ENCODE measurements at regions not wholly inside any gene's neighbourhood (a gene's known extent, or its start where the extent isn't known, plus 50 kb on each side); places are given as distances from the start of the nearest gene placed in this dataset.

GRCh38 chr1:181260994-181261393 lies 172.5 kb downstream of the IER5 start:
- Histone ChIP-seq H3K4me3 (no peak overlapping the region), H3K9me3 (no peaks in the 10 kb centered on the region), H3K36me3 (no peaks in the 10 kb centered on the region), H3K27me3 (peaks cover 6% of the 10 kb centered on the region; the same call in 1 of the 2 replicates)
- DNase-seq: no peak

DNA sequence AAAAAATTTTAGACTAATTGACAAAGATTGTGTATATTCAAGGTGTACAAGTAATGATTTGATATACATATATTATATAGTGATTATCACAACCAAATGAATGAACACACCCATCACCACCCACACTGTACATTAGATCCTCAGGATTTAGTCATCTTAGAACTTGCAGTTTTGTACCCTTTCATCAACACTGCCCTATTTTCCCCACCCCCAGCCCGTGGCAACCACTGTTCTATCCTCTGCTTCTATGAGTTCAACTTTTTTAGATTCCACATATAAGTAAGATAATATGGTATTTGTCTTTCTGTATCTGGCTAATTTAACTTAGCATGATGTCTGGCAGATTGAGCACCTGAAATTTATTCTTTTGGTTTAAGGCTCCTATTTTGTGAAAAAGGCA lies 173.6 kb downstream of the IER5 start:
- no peak for DNase-seq
- H3K4me3 ChIP-seq: no peak overlapping the region
- peaks cover 6% of the 10 kb centered on the region; the same call in 1 of the 2 replicates for H3K27me3 ChIP-seq
- H3K36me3 ChIP-seq: no peaks in the 10 kb centered on the region
- H3K9me3 ChIP-seq: no peaks in the 10 kb centered on the region

DNA sequence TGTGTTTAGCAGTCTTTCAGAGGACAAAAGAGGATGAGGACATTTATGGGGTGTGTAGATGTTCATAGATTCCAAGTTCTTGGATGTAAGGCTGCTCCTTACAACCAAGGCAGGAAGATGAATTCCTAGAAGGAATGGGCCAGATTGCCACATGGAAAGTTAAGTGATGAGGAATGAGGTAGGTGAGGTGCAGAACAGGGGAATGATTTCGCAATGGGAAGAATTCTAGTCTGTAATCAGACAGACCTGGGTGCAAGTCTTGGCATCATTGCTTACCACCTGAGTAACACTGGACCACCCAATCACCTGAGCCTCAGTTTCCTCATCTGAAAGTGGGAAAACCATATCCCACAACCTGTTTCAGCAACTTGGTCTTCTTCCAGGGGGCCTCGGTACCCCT lies 174.9 kb downstream of the IER5 start:
- H3K9me3 ChIP-seq: no peaks in the 10 kb centered on the region
- no peaks in the 10 kb centered on the region for H3K36me3 ChIP-seq
- no peak overlapping the region for H3K4me3 ChIP-seq
- peaks cover 6% of the 10 kb centered on the region; the same call in 1 of the 2 replicates for H3K27me3 ChIP-seq
- no peak for DNase-seq

DNA sequence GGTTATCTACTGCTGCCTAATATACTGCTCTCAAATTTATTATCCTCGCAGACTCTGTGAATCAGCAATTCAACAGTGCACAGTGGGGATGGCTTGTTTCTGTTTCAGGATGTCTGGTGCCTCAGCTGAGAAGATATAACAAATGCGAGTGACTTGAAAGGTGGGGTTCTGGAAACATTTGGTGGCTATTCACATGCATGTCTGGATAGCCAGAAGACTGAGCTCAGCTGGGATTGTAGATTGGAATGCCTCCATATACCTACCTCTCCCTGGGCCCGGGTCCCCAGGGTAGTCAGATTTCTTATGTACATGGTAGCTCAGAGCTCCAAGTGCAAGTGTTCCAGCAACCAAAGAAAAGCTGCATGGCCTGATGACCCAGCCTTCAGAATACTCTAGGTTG lies 176.3 kb downstream of the IER5 start:
- no peak for DNase-seq
- Histone ChIP-seq H3K9me3 (no peaks in the 10 kb centered on the region; the same call in 1 of the 2 replicates), H3K27me3 (peaks cover 2% of the 10 kb centered on the region; the same call in 1 of the 2 replicates), H3K4me3 (no peak overlapping the region), H3K36me3 (no peaks in the 10 kb centered on the region)

- Histone ChIP-seq H3K27me3 (no peaks in the 10 kb centered on the region; the same call in 1 of the 2 replicates), H3K4me3 (no peak overlapping the region), H3K9me3 (peaks cover 29% of the 10 kb centered on the region), H3K36me3 (no peaks in the 10 kb centered on the region)
- DNase-seq: no peak
Measured at GRCh38 chr1:181284978-181285377, 196.5 kb downstream of the IER5 start.

DNA sequence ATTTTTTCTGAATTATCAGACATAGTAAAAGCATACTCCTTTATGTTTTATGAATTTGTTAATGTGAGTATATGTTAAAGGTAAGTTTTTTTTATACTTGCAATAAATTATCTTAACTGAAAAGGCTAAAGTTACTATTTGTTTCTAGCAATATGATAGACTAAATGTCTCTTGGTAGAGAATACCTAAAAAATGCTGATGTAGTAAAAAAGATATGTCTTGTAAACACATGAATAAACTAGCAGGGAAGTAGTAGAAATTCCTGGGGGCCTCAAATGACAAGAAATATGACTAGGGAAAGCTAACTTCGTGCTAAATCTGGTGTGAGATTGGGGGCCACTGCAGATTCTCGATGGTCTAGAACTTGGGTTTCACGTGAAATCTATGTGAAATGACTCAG lies 188.1 kb upstream of the CACNA1E start:
- Histone ChIP-seq H3K27me3 (peaks cover 5% of the 10 kb centered on the region), H3K4me3 (no peak overlapping the region), H3K36me3 (no peaks in the 10 kb centered on the region), H3K9me3 (no peaks in the 10 kb centered on the region)
- DNase-seq: no peak

DNA sequence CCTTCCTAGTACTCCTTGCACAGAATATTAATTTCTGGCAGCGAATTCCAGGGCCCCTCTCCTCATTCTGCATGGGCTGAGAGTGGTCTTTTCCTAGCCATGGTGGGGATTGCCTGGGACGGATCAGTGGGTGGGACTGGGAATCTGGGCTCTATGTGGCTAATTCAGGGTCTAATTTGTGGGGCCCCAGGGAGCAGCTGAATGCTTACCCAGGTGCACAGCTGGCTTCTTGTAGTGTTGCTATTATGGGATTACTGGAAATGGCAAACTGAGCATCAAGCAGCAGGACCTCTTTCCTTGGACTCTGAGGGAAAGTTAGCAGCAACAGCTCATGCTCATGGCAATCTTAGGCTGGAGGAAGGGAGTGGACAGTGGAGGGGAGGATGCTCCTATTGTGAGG lies 187.1 kb upstream of the CACNA1E start:
- no peaks in the 10 kb centered on the region for H3K9me3 ChIP-seq
- no peak for DNase-seq
- no peak overlapping the region for H3K4me3 ChIP-seq
- peaks cover 5% of the 10 kb centered on the region for H3K27me3 ChIP-seq
- no peaks in the 10 kb centered on the region for H3K36me3 ChIP-seq

DNA sequence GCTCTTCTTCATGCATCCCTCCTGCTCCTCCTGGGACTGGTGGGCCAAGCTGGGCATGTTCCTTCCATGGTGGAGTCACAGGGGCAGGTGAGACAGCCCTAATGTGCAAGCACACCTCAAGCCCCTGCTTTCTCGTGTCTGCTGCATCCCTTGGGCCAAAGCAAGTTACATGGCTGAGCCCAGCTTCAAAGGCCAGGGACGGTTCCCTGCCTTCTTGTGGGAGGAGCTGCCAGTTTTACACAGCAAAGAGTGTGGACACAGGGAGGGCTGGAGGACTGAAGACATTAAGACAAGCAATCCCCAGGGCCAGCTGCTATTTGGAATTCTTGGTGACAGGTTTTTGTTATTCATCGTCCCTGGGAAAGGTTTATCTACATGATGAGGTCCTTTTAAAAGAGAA lies 175.2 kb upstream of the CACNA1E start:
- no peak for DNase-seq
- Histone ChIP-seq H3K9me3 (no peaks in the 10 kb centered on the region; the same call in 1 of the 2 replicates), H3K4me3 (no peak overlapping the region), H3K27me3 (peaks cover 2% of the 10 kb centered on the region; the same call in 1 of the 2 replicates), H3K36me3 (no peaks in the 10 kb centered on the region)

- Histone ChIP-seq H3K36me3 (no peaks in the 10 kb centered on the region), H3K27me3 (peaks cover 16% of the 10 kb centered on the region), H3K9me3 (no peaks in the 10 kb centered on the region), H3K4me3 (no peak overlapping the region)
- no peak for DNase-seq
Measured at GRCh38 chr1:181310560-181310959, 172.8 kb upstream of the CACNA1E start.

- H3K9me3 ChIP-seq: no peaks in the 10 kb centered on the region
- H3K27me3 ChIP-seq: peaks cover 35% of the 10 kb centered on the region
- H3K36me3 ChIP-seq: no peaks in the 10 kb centered on the region
- H3K4me3 ChIP-seq: no peak overlapping the region
- no peak for DNase-seq
Measured at GRCh38 chr1:181312946-181313345, 170.4 kb upstream of the CACNA1E start.

DNA sequence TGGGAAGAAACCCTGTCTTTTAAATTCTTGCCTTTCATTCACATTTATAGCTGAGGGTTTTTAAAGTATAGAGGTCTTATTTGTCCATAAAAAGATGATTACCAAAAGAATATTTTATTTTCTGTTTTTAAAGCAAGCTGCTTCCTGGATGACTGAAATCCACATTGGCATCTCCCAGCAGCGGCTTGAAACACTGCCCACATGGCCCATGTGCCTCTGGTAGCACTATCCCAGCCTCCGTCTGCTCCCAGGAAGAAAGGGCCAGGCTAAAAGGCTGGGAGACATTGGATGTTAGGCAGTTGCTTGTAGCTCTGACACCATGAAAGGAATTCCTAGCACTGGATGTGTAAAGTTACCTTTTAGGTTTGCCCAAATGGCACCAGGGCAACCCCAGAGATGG lies 169.9 kb upstream of the CACNA1E start:
- H3K9me3 ChIP-seq: no peaks in the 10 kb centered on the region
- H3K36me3 ChIP-seq: no peaks in the 10 kb centered on the region
- no peak overlapping the region for H3K4me3 ChIP-seq
- no peak for DNase-seq
- peaks cover 40% of the 10 kb centered on the region for H3K27me3 ChIP-seq

- peaks cover 45% of the 10 kb centered on the region for H3K27me3 ChIP-seq
- peak; percentile 10 for DNase-seq
- H3K4me3 ChIP-seq: no peak overlapping the region
- no peaks in the 10 kb centered on the region for H3K9me3 ChIP-seq
- no peaks in the 10 kb centered on the region for H3K36me3 ChIP-seq
Measured at GRCh38 chr1:181314010-181314409, 169.3 kb upstream of the CACNA1E start.

DNA sequence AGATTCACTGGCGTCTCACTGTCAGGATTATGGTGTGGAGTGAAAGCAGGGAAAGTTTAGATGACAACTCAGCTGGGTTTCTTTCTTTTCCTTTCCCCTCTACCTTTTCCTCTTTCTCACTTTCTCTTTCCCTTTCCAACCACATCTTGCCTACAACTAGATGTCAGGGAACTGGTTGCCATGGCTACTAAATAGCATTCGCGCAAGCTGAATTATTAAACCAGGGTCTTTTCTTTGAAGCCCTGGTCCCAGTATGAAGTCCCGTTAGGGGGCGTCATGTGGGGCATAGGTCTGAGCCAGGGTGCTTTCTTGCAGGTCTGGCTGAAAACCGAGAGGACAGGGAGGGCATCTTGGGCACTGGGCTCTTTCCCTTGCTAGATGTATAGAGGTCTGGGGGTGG lies 168.4 kb upstream of the CACNA1E start:
- Histone ChIP-seq H3K27me3 (peaks cover 52% of the 10 kb centered on the region), H3K9me3 (no peaks in the 10 kb centered on the region), H3K36me3 (no peaks in the 10 kb centered on the region), H3K4me3 (no peak overlapping the region)
- DNase-seq: no peak

DNA sequence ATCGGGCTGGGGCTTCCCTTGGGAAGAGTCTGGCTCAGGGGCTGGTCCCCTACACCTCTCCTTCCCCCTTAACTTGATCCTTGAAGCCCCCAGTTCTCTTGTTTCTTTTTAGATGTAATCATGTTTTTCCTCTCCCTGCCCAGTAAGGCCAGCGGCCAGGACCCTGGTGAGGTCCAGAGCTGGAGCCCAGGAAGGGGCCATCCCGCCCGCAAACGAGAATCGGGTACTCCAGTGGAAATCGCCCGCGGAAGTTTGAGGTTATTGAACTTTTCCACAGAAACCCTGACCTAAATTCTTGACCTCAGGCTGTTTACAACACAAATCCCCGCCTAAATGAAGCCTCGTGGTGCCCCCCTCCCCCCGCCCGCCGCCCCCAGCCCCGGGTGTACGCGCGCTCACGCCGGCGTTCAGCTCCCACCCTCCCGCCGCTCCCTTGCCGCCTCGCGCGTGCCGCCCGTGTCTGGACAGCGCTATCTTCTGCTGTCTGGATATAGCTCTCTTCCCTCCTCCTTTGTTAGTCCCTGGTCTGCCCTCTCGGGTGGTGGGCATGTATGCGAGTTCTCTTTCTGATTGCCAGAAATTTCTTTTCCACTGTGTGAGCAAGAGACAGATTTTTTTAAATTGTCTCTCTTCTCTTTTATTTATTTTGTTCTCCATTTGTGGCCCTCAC lies 165.9 kb upstream of the CACNA1E start:
- H3K36me3 ChIP-seq: no peaks in the 10 kb centered on the region
- peaks cover 52% of the 10 kb centered on the region for H3K27me3 ChIP-seq
- no peak for DNase-seq
- no peaks in the 10 kb centered on the region for H3K9me3 ChIP-seq
- H3K4me3 ChIP-seq: no peak overlapping the region

- DNase-seq: peak; percentile 31
- H3K36me3 ChIP-seq: no peaks in the 10 kb centered on the region
- no peak overlapping the region for H3K4me3 ChIP-seq
- H3K9me3 ChIP-seq: no peaks in the 10 kb centered on the region
- peaks cover 52% of the 10 kb centered on the region for H3K27me3 ChIP-seq
Measured at GRCh38 chr1:181318022-181318857, 165.1 kb upstream of the CACNA1E start.

DNA sequence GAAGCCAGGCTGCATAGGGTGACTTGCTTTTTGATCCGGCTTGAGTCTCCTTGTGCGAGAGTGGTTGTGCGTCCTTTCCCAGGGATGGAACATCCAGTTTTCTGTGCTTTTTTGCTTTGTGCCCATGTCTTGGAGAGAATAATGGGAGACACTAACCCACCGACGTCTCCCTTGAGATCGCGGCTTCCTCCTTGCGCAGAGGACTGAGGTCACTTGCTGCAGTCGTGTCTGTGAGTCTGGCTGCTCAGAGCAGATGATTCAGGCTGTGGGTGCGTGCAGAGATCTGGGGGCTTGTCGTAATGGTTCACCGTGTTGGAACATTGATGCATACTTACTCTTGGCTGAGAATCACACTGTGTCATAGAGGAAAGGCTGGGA lies 164.5 kb upstream of the CACNA1E start:
- DNase-seq: peak; percentile 70
- peaks cover 50% of the 10 kb centered on the region for H3K27me3 ChIP-seq
- H3K9me3 ChIP-seq: no peaks in the 10 kb centered on the region
- no peaks in the 10 kb centered on the region for H3K36me3 ChIP-seq
- no peak overlapping the region for H3K4me3 ChIP-seq

- H3K27me3 ChIP-seq: peaks cover 41% of the 10 kb centered on the region
- H3K9me3 ChIP-seq: no peaks in the 10 kb centered on the region
- no peaks in the 10 kb centered on the region for H3K36me3 ChIP-seq
- H3K4me3 ChIP-seq: no peak overlapping the region
- no peak for DNase-seq
Measured at GRCh38 chr1:181319907-181320306, 163.4 kb upstream of the CACNA1E start.

All from MG63 (cell line).